H1 (cell line): ENCODE measurements at regions not wholly inside any gene's neighbourhood (a gene's known extent, or its start where the extent isn't known, plus 50 kb on each side); places are given as distances from the start of the nearest gene placed in this dataset.

Experiments
- TAF1 ChIP-seq: IDR thresholded peaks from 2 replicates; pipeline ENCODE4 v1.6.1; 2011; ENCODE audit warnings: mild to moderate bottlenecking, low read depth, low read length
- TF ChIP-seq, protein P1 (sequence below), 3 experiments: IDR thresholded peaks; 1 replicate in 2 of 3; 2 replicates in 1 of 3; pipeline versions ENCODE4 v1.5.1 to v1.6.1; 2011; ENCODE audit warnings: low read length in 3 of 3, mild to moderate bottlenecking in 3 of 3, inconsistent platforms in 2 of 3, low read depth in 1 of 3, moderate library complexity in 1 of 3; ENCODE audit not compliant: insufficient read depth in 1 of 3; ENCODE audit errors: control extremely low read depth in 1 of 3

DNA sequence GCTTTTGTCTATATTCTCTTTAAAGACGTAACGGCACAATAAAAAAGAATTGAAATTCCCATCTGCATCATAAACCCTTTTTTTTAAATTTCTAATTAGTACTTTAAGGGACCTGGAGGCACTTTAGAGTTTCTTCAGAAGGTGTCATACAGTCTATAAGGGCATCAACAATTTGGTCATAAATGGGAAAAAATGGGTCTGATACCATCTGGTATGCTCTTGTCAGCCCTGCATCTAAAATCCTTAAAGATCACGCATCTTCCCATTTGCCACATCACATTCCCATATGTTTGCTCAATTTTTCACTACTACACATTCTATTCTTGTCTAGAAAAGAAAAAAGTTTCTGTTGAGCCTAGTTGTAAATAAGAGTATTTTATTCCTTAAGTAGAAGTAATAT is 53.8 kb downstream of the COX7C start:
- TF ChIP-seq, protein P1, sequence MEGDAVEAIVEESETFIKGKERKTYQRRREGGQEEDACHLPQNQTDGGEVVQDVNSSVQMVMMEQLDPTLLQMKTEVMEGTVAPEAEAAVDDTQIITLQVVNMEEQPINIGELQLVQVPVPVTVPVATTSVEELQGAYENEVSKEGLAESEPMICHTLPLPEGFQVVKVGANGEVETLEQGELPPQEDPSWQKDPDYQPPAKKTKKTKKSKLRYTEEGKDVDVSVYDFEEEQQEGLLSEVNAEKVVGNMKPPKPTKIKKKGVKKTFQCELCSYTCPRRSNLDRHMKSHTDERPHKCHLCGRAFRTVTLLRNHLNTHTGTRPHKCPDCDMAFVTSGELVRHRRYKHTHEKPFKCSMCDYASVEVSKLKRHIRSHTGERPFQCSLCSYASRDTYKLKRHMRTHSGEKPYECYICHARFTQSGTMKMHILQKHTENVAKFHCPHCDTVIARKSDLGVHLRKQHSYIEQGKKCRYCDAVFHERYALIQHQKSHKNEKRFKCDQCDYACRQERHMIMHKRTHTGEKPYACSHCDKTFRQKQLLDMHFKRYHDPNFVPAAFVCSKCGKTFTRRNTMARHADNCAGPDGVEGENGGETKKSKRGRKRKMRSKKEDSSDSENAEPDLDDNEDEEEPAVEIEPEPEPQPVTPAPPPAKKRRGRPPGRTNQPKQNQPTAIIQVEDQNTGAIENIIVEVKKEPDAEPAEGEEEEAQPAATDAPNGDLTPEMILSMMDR (IDR thresholded peaks at IDR 0.05; ENCODE audit: control extremely low read depth in 1 of 3, insufficient read depth in 1 of 3, low read depth in 1 of 3, low read length in 3 of 3), result no peak
- no peak for TF ChIP-seq TAF1
